ENCODE measurements at regions not wholly inside any gene's neighbourhood (a gene's known extent, or its start where the extent isn't known, plus 50 kb on each side); places are given as distances from the start of the nearest gene placed in this dataset.

DNA sequence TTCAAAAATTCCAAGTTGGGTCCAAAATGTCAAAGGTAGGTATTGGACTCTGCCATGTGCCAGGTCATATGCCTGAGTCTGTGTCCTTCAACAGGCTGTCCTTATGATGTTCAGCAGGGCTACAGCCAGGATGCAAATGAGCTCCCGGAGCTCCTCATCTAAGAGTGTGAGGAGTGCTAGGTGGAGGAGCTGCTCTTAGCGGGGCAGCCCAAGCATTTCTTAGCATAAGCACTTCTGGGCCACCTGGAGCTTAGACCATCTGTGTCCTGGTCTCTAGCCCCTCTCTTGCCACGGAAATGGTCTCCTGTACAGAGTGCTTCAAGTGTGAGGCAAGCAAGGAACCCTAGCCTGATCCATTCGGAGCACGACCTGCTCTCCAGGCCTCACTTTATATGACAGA lies 64.6 kb upstream of the PRR23C start:
- CTCF ChIA-PET (ENCODE audit: low intra/inter-chr PET ratio): no interaction called here
- Histone ChIP-seq H3K27ac (ENCODE audit: extremely low read depth, low read depth, low read length) (no peak overlapping the region), H3K4me3 (no peak overlapping the region), H4K20me1 (replicated peaks; ENCODE audit: control insufficient read depth, insufficient read depth, low read length) (no peaks in the 10 kb centered on the region), H3K27me3 (ENCODE audit: control insufficient read depth in 2 of 2, insufficient read depth in 2 of 2, low read length in 2 of 2) (peaks cover 0 to 6% of the 10 kb centered on the region in 2 experiments; a peak in 3 of 5 replicates), H3K79me2 (ENCODE audit: control insufficient read depth, insufficient read depth, low read length) (no peaks in the 10 kb centered on the region), H2AFZ (ENCODE audit: low read depth, low read length) (no peak overlapping the region), H3K9me3 (replicated peaks; ENCODE audit: control insufficient read depth, insufficient read depth, low read depth, low read length) (no peaks in the 10 kb centered on the region), H3K4me2 (ENCODE audit: insufficient read depth, low read length) (no peak overlapping the region), H3K4me1 (replicated peaks in 1 of 2; ENCODE audit: control insufficient read depth in 2 of 2, insufficient read depth in 2 of 2, low read length in 2 of 2) (peaks cover 0 to 5% of the 10 kb centered on the region in 2 experiments; a peak in 2 of 5 replicates), H3K9ac (ENCODE audit: insufficient read depth in 1 of 2, low read depth in 2 of 2, low read length in 2 of 2) (no peak overlapping the region), H3K9me1 (ENCODE audit: control insufficient read depth, insufficient read depth, low read length) (peaks cover 5% of the 10 kb centered on the region), H3K36me3 (ENCODE audit: control insufficient read depth, insufficient read depth, low read length) (no peaks in the 10 kb centered on the region)
- DNase-seq (ENCODE audit: extremely low read depth in 1 of 4, low spot score in 3 of 4) (no peak), FAIRE-seq (no peak), ATAC-seq (no peak)
- 12% methylated on average over 5 of the region's 5 CpGs for WGBS (ENCODE audit: insufficient coverage, low coverage, missing lambda C conversion rate)
- intact Hi-C loops (cut with micrococcal nuclease): no loop called here
- in situ Hi-C loops (cut with MboI): no loop called here
- POLR2A ChIA-PET: interaction anchor here (0.6 kb wide), 1 partner anchor 141 kb away, joined by 3 read pairs; no protein-coding TSS in a partner anchor
- no TSS peak for BruUV-seq (replicated peaks)
- TF ChIP-seq KLF10 (CRISPR knock-in tag; IDR thresholded peaks at IDR 0.05) (no peak), STAT5A (IDR thresholded peaks at IDR 0.05; ENCODE audit: borderline replicate concordance, low read length) (no peak), POLR3G (IDR thresholded peaks at IDR 0.05; ENCODE audit: extremely low read depth, insufficient read length, insufficient replicate concordance) (no peak), ZBTB33 (CRISPR knock-in tag; IDR thresholded peaks at IDR 0.05) (no peak), RBFOX2 (IDR thresholded peaks at IDR 0.05; ENCODE audit: low read depth, low read length) (no peak), TGIF2 (CRISPR knock-in tag; IDR thresholded peaks at IDR 0.05) (no peak), ZNF75A (CRISPR knock-in tag; IDR thresholded peaks at IDR 0.05) (no peak), ZNF354B (CRISPR knock-in tag; IDR thresholded peaks at IDR 0.05) (no peak), NFATC3 (IDR thresholded peaks at IDR 0.05) (no peak), RHOXF2B (CRISPR knock-in tag; conservative IDR thresholded peaks at IDR 0.05) (no peak), YY1 (IDR thresholded peaks at IDR 0.05; ENCODE audit: borderline replicate concordance in 1 of 3, control insufficient read depth in 1 of 3, extremely low read depth in 1 of 3, insufficient read depth in 3 of 3, insufficient read length in 1 of 3, insufficient replicate concordance in 2 of 3, low read depth in 1 of 3, low read length in 2 of 3) (no peak), SLC30A9 (CRISPR knock-in tag; IDR thresholded peaks at IDR 0.05) (no peak)
- TF ChIP-seq, protein P1, sequence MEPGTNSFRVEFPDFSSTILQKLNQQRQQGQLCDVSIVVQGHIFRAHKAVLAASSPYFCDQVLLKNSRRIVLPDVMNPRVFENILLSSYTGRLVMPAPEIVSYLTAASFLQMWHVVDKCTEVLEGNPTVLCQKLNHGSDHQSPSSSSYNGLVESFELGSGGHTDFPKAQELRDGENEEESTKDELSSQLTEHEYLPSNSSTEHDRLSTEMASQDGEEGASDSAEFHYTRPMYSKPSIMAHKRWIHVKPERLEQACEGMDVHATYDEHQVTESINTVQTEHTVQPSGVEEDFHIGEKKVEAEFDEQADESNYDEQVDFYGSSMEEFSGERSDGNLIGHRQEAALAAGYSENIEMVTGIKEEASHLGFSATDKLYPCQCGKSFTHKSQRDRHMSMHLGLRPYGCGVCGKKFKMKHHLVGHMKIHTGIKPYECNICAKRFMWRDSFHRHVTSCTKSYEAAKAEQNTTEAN (CRISPR knock-in tag; IDR thresholded peaks at IDR 0.05): no peak
- TF ChIP-seq, protein P2, sequence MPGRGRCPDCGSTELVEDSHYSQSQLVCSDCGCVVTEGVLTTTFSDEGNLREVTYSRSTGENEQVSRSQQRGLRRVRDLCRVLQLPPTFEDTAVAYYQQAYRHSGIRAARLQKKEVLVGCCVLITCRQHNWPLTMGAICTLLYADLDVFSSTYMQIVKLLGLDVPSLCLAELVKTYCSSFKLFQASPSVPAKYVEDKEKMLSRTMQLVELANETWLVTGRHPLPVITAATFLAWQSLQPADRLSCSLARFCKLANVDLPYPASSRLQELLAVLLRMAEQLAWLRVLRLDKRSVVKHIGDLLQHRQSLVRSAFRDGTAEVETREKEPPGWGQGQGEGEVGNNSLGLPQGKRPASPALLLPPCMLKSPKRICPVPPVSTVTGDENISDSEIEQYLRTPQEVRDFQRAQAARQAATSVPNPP (IDR thresholded peaks at IDR 0.05; ENCODE audit: borderline replicate concordance, insufficient read depth, insufficient read length): no peak
- TF ChIP-seq, protein P3, sequence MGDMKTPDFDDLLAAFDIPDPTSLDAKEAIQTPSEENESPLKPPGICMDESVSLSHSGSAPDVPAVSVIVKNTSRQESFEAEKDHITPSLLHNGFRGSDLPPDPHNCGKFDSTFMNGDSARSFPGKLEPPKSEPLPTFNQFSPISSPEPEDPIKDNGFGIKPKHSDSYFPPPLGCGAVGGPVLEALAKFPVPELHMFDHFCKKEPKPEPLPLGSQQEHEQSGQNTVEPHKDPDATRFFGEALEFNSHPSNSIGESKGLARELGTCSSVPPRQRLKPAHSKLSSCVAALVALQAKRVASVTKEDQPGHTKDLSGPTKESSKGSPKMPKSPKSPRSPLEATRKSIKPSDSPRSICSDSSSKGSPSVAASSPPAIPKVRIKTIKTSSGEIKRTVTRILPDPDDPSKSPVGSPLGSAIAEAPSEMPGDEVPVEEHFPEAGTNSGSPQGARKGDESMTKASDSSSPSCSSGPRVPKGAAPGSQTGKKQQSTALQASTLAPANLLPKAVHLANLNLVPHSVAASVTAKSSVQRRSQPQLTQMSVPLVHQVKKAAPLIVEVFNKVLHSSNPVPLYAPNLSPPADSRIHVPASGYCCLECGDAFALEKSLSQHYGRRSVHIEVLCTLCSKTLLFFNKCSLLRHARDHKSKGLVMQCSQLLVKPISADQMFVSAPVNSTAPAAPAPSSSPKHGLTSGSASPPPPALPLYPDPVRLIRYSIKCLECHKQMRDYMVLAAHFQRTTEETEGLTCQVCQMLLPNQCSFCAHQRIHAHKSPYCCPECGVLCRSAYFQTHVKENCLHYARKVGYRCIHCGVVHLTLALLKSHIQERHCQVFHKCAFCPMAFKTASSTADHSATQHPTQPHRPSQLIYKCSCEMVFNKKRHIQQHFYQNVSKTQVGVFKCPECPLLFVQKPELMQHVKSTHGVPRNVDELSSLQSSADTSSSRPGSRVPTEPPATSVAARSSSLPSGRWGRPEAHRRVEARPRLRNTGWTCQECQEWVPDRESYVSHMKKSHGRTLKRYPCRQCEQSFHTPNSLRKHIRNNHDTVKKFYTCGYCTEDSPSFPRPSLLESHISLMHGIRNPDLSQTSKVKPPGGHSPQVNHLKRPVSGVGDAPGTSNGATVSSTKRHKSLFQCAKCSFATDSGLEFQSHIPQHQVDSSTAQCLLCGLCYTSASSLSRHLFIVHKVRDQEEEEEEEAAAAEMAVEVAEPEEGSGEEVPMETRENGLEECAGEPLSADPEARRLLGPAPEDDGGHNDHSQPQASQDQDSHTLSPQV (IDR thresholded peaks at IDR 0.05): no peak
